AG10803 (cell line): ENCODE measurements at regions not wholly inside any gene's neighbourhood (a gene's known extent, or its start where the extent isn't known, plus 50 kb on each side); places are given as distances from the start of the nearest gene placed in this dataset.

Source experiments
- DNase-seq: peaks from one replicate; pipeline ENCODE4 v3.0.0; 2010; ENCODE audit warnings: low read depth
- H3K4me3 ChIP-seq: 2 replicates; pipeline ENCODE4 v1.5.1; 2011; ENCODE audit warnings: mild to moderate bottlenecking, low read length, control low read depth
- TF ChIP-seq, protein P1 (sequence below): conservative IDR thresholded peaks from 2 replicates; pipeline ENCODE4 v1.5.1; 2011; ENCODE audit warnings: mild to moderate bottlenecking, low read length, control low read depth, inconsistent platforms

- DNase-seq = peak; percentile 76
- TF ChIP-seq, protein P1, sequence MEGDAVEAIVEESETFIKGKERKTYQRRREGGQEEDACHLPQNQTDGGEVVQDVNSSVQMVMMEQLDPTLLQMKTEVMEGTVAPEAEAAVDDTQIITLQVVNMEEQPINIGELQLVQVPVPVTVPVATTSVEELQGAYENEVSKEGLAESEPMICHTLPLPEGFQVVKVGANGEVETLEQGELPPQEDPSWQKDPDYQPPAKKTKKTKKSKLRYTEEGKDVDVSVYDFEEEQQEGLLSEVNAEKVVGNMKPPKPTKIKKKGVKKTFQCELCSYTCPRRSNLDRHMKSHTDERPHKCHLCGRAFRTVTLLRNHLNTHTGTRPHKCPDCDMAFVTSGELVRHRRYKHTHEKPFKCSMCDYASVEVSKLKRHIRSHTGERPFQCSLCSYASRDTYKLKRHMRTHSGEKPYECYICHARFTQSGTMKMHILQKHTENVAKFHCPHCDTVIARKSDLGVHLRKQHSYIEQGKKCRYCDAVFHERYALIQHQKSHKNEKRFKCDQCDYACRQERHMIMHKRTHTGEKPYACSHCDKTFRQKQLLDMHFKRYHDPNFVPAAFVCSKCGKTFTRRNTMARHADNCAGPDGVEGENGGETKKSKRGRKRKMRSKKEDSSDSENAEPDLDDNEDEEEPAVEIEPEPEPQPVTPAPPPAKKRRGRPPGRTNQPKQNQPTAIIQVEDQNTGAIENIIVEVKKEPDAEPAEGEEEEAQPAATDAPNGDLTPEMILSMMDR = no peak
- H3K4me3 ChIP-seq = no peak overlapping the region
Observed at GRCh38 chr12:58452546-58452945, 467.8 kb downstream of the LRIG3 start.

- TF ChIP-seq, protein P1 = no peak
- no peak for DNase-seq
- no peak overlapping the region for H3K4me3 ChIP-seq
Observed at GRCh38 chr12:58453306-58453705, 467.0 kb downstream of the LRIG3 start.

GRCh38 chr12:58455136-58455535 lies 465.2 kb downstream of the LRIG3 start:
- no peak overlapping the region for H3K4me3 ChIP-seq
- DNase-seq = peak; percentile 20
- TF ChIP-seq, protein P1 = no peak

DNA sequence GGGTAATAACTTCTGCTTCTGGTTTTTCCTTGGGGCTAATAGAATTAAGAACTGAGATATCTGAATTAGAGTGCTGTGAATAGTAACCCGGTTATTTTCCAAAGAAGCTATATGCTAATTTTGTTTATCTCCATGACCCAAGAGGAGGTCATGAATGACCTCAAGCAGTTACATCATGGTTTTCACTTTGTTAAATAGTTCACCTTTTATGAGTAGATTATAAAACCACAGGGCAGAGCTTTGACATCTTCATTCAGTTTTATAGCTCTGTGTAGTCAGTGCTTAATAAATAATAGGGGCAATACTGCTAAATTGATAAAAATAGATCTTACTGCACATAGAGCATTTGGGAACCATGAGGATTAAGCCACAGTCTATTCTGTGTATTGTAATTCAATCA lies 462.2 kb downstream of the LRIG3 start:
- no peak overlapping the region for H3K4me3 ChIP-seq
- no peak for DNase-seq
- TF ChIP-seq, protein P1 = no peak

GRCh38 chr12:58459191-58459590 lies 461.1 kb downstream of the LRIG3 start:
- no peak overlapping the region for H3K4me3 ChIP-seq
- TF ChIP-seq, protein P1 = no peak
- peak; percentile 13 for DNase-seq

- TF ChIP-seq, protein P1 = no peak
- no peak for DNase-seq
- no peak overlapping the region for H3K4me3 ChIP-seq
Observed at GRCh38 chr12:58463051-58463450, 457.3 kb downstream of the LRIG3 start.

GRCh38 chr12:58465418-58465817 lies 454.9 kb downstream of the LRIG3 start:
- TF ChIP-seq, protein P1 = no peak
- H3K4me3 ChIP-seq = no peak overlapping the region

More at GRCh38 chr12:58465418-58465817, 454.9 kb downstream of the LRIG3 start:
- DNase-seq = no peak
